ENCODE measurements at regions not wholly inside any gene's neighbourhood (a gene's known extent, or its start where the extent isn't known, plus 50 kb on each side); places are given as distances from the start of the nearest gene placed in this dataset.

GRCh38 chr7:42763137-42763551, 148.7 kb downstream of the C7orf25 start:
- no peak for DNase-seq (ENCODE audit: low spot score)
- no peaks in the 10 kb centered on the region for H3K4me1 ChIP-seq (ENCODE audit: insufficient read depth, poor library complexity, severe bottlenecking)
- no peaks in the 10 kb centered on the region for H3K36me3 ChIP-seq (ENCODE audit: low read depth)
- no peak overlapping the region for H3K27ac ChIP-seq (ENCODE audit: poor library complexity, severe bottlenecking)
- H3K9me3 ChIP-seq (ENCODE audit: severe bottlenecking): peaks cover 3% of the 10 kb centered on the region
- ATAC-seq (ENCODE audit: low read depth): no peak
- TF ChIP-seq CTCF (IDR thresholded peaks at IDR 0.05; ENCODE audit: poor library complexity, severe bottlenecking): no peak
- no peaks in the 10 kb centered on the region for H3K27me3 ChIP-seq (ENCODE audit: insufficient read depth, poor library complexity, severe bottlenecking)
- H3K4me3 ChIP-seq (ENCODE audit: severe bottlenecking): no peak overlapping the region

GRCh38 chr7:42761486-42761885, 150.4 kb downstream of the C7orf25 start:
- no peak for ATAC-seq (ENCODE audit: low read depth)
- Histone ChIP-seq H3K27ac (ENCODE audit: poor library complexity, severe bottlenecking) (no peak overlapping the region), H3K4me3 (ENCODE audit: severe bottlenecking) (no peak overlapping the region), H3K9me3 (ENCODE audit: severe bottlenecking) (peaks cover 3% of the 10 kb centered on the region), H3K27me3 (ENCODE audit: insufficient read depth, poor library complexity, severe bottlenecking) (no peaks in the 10 kb centered on the region), H3K4me1 (ENCODE audit: insufficient read depth, poor library complexity, severe bottlenecking) (no peaks in the 10 kb centered on the region), H3K36me3 (ENCODE audit: low read depth) (no peaks in the 10 kb centered on the region)
- TF ChIP-seq CTCF (IDR thresholded peaks at IDR 0.05; ENCODE audit: poor library complexity, severe bottlenecking): no peak
- DNase-seq (ENCODE audit: low spot score): no peak

GRCh38 chr7:42758124-42758523, 153.7 kb downstream of the C7orf25 start:
- ATAC-seq (ENCODE audit: low read depth): no peak
- no peak for TF ChIP-seq CTCF (IDR thresholded peaks at IDR 0.05; ENCODE audit: poor library complexity, severe bottlenecking)

GRCh38 chr7:42756841-42757240, 155.0 kb downstream of the C7orf25 start:
- no peaks in the 10 kb centered on the region for H3K36me3 ChIP-seq (ENCODE audit: low read depth)
- ATAC-seq (ENCODE audit: low read depth) (no peak), DNase-seq (ENCODE audit: low spot score) (no peak)
- H3K27me3 ChIP-seq (ENCODE audit: insufficient read depth, poor library complexity, severe bottlenecking): no peaks in the 10 kb centered on the region
- no peak overlapping the region for H3K27ac ChIP-seq (ENCODE audit: poor library complexity, severe bottlenecking)
- H3K4me1 ChIP-seq (ENCODE audit: insufficient read depth, poor library complexity, severe bottlenecking): no peaks in the 10 kb centered on the region
- TF ChIP-seq CTCF (IDR thresholded peaks at IDR 0.05; ENCODE audit: poor library complexity, severe bottlenecking): no peak
- no peak overlapping the region for H3K4me3 ChIP-seq (ENCODE audit: severe bottlenecking)
- peaks cover 3% of the 10 kb centered on the region for H3K9me3 ChIP-seq (ENCODE audit: severe bottlenecking)

More at GRCh38 chr7:42758124-42758523, 153.7 kb downstream of the C7orf25 start:
- Histone ChIP-seq H3K4me1 (ENCODE audit: insufficient read depth, poor library complexity, severe bottlenecking) (no peaks in the 10 kb centered on the region), H3K9me3 (ENCODE audit: severe bottlenecking) (peaks cover 3% of the 10 kb centered on the region), H3K4me3 (ENCODE audit: severe bottlenecking) (no peak overlapping the region), H3K36me3 (ENCODE audit: low read depth) (no peaks in the 10 kb centered on the region), H3K27ac (ENCODE audit: poor library complexity, severe bottlenecking) (no peak overlapping the region), H3K27me3 (ENCODE audit: insufficient read depth, poor library complexity, severe bottlenecking) (no peaks in the 10 kb centered on the region)
- DNase-seq (ENCODE audit: low spot score): no peak

- no peaks in the 10 kb centered on the region for H3K36me3 ChIP-seq (ENCODE audit: low read depth)
- DNase-seq (ENCODE audit: low spot score): no peak
- H3K4me3 ChIP-seq (ENCODE audit: severe bottlenecking): no peak overlapping the region
- no peak overlapping the region for H3K27ac ChIP-seq (ENCODE audit: poor library complexity, severe bottlenecking)
- TF ChIP-seq CTCF (IDR thresholded peaks at IDR 0.05; ENCODE audit: poor library complexity, severe bottlenecking): no peak
- H3K9me3 ChIP-seq (ENCODE audit: severe bottlenecking): peaks cover 3% of the 10 kb centered on the region
- ATAC-seq (ENCODE audit: low read depth): no peak
- H3K27me3 ChIP-seq (ENCODE audit: insufficient read depth, poor library complexity, severe bottlenecking): no peaks in the 10 kb centered on the region
- H3K4me1 ChIP-seq (ENCODE audit: insufficient read depth, poor library complexity, severe bottlenecking): no peaks in the 10 kb centered on the region
Observed at GRCh38 chr7:42753811-42754363, 158.0 kb downstream of the C7orf25 start.

All from RWPE2 (cell line).